ENCODE measurements at regions not wholly inside any gene's neighbourhood (a gene's known extent, or its start where the extent isn't known, plus 50 kb on each side); places are given as distances from the start of the nearest gene placed in this dataset.

GRCh38 chr6:159460476-159460875 lies 232.6 kb downstream of the SOD2 start:
- Mint-ChIP-seq H3K27ac (no peak overlapping the region), H3K4me1 (peaks cover 14% of the 10 kb centered on the region), H3K27me3 (no peaks in the 10 kb centered on the region), H3K9me3 (ENCODE audit: insufficient read depth) (no peaks in the 10 kb centered on the region), H3K4me3 (no peak overlapping the region)
- H2AFZ ChIP-seq (ENCODE audit: insufficient read depth, low read depth, low read length, poor library complexity, severe bottlenecking) = no peak overlapping the region
- no peaks in the 10 kb centered on the region for H4K20me1 ChIP-seq (ENCODE audit: control insufficient read depth, insufficient read depth, low read length, poor library complexity, severe bottlenecking)
- no peak overlapping the region for H3K9ac ChIP-seq (ENCODE audit: low read length)
- H3K27me3 ChIP-seq (replicated peaks in 1 of 4; ENCODE audit: control extremely low read depth in 1 of 4, control insufficient read depth in 3 of 4, insufficient read depth in 4 of 4, low read length in 3 of 4) = no peaks in the 10 kb centered on the region
- H3K27ac ChIP-seq (ENCODE audit: low read length in 2 of 2) = no peak overlapping the region
- intact Hi-C loops (cut with micrococcal nuclease) = no loop called here
- H3K4me1 ChIP-seq (ENCODE audit: control insufficient read depth in 2 of 2, insufficient read depth in 2 of 2, low read length in 2 of 2) = peaks cover 0 to 33% of the 10 kb centered on the region in 2 donors
- ATAC-seq (ENCODE audit: low read depth) (no peak), DNase-seq (no peak)
- TF ChIP-seq EZH2 (IDR thresholded peaks at IDR 0.05; ENCODE audit: borderline replicate concordance, insufficient read depth, low read depth, low read length, poor library complexity, severe bottlenecking) = no peak
- no peak for TF ChIP-seq CTCF (IDR thresholded peaks at IDR 0.05)
- no peaks in the 10 kb centered on the region for H3K79me2 ChIP-seq (ENCODE audit: control insufficient read depth, insufficient read depth, low read length)
- ChIA-PET CTCF (interaction anchor here (0.6 kb wide), 1 partner anchor 203 kb away, joined by 4 read pairs; no protein-coding TSS in a partner anchor), POLR2A (no interaction called here)
- H3K4me3 ChIP-seq (ENCODE audit: control extremely low read depth in 1 of 5, extremely low read depth in 1 of 5, insufficient read depth in 1 of 5, low read depth in 2 of 5, low read length in 4 of 5) = no peak overlapping the region
- no peaks in the 10 kb centered on the region for H3K36me3 ChIP-seq (replicated peaks in 1 of 2; ENCODE audit: control extremely low read depth in 1 of 2, control insufficient read depth in 1 of 2, extremely low read depth in 1 of 2, insufficient read depth in 2 of 2, low read length in 1 of 2)
- no peaks in the 10 kb centered on the region for H3K9me3 ChIP-seq (ENCODE audit: control extremely low read depth in 1 of 3, control insufficient read depth in 2 of 3, insufficient read depth in 1 of 3, low read length in 2 of 3)
- H3K4me2 ChIP-seq (replicated peaks; ENCODE audit: low read depth, low read length, poor library complexity, severe bottlenecking) = no peak overlapping the region
- 77% methylated on average over 3 of the region's 4 CpGs for WGBS (ENCODE audit: insufficient coverage)

- Histone ChIP-seq H4K20me1 (ENCODE audit: control insufficient read depth, insufficient read depth, low read length, poor library complexity, severe bottlenecking) (no peaks in the 10 kb centered on the region), H2AFZ (ENCODE audit: insufficient read depth, low read depth, low read length, poor library complexity, severe bottlenecking) (no peak overlapping the region), H3K4me3 (ENCODE audit: control extremely low read depth in 1 of 5, extremely low read depth in 1 of 5, insufficient read depth in 1 of 5, low read depth in 2 of 5, low read length in 4 of 5) (no peak overlapping the region), H3K4me2 (replicated peaks; ENCODE audit: low read depth, low read length, poor library complexity, severe bottlenecking) (no peak overlapping the region), H3K9me3 (ENCODE audit: control extremely low read depth in 1 of 3, control insufficient read depth in 2 of 3, insufficient read depth in 1 of 3, low read length in 2 of 3) (no peaks in the 10 kb centered on the region), H3K36me3 (replicated peaks in 1 of 2; ENCODE audit: control extremely low read depth in 1 of 2, control insufficient read depth in 1 of 2, extremely low read depth in 1 of 2, insufficient read depth in 2 of 2, low read length in 1 of 2) (no peaks in the 10 kb centered on the region), H3K27ac (ENCODE audit: low read length in 2 of 2) (no peak overlapping the region), H3K79me2 (ENCODE audit: control insufficient read depth, insufficient read depth, low read length) (no peaks in the 10 kb centered on the region), H3K4me1 (ENCODE audit: control insufficient read depth in 2 of 2, insufficient read depth in 2 of 2, low read length in 2 of 2) (peaks cover 0 to 15% of the 10 kb centered on the region in 2 donors), H3K27me3 (replicated peaks in 1 of 4; ENCODE audit: control extremely low read depth in 1 of 4, control insufficient read depth in 3 of 4, insufficient read depth in 4 of 4, low read length in 3 of 4) (peaks cover 0 to 2% (median 0%) of the 10 kb centered on the region in 4 experiments), H3K9ac (ENCODE audit: low read length) (no peak overlapping the region)
- intact Hi-C loops (cut with micrococcal nuclease) = no loop called here
- 40% methylated on average over 1 of the region's 2 CpGs for WGBS (ENCODE audit: insufficient coverage)
- CTCF ChIA-PET = no interaction called here
- no peak overlapping the region for H3K27ac Mint-ChIP-seq
- POLR2A ChIA-PET = no interaction called here
- H3K9me3 Mint-ChIP-seq (ENCODE audit: insufficient read depth) = no peaks in the 10 kb centered on the region
- DNase-seq (no peak), ATAC-seq (ENCODE audit: low read depth) (no peak)
- no peaks in the 10 kb centered on the region for H3K27me3 Mint-ChIP-seq
- no peak overlapping the region for H3K4me3 Mint-ChIP-seq
- peaks cover 4% of the 10 kb centered on the region for H3K4me1 Mint-ChIP-seq
- TF ChIP-seq EZH2 (IDR thresholded peaks at IDR 0.05; ENCODE audit: borderline replicate concordance, insufficient read depth, low read depth, low read length, poor library complexity, severe bottlenecking) = no peak
- TF ChIP-seq CTCF (IDR thresholded peaks at IDR 0.05) = no peak
Observed at GRCh38 chr6:159456349-159456748, 236.7 kb downstream of the SOD2 start.

Data from B cell (primary cell).